H1 (cell line): ENCODE measurements at regions not wholly inside any gene's neighbourhood (a gene's known extent, or its start where the extent isn't known, plus 50 kb on each side); places are given as distances from the start of the nearest gene placed in this dataset.

Experiments
- CTCF ChIA-PET: fragments of 300-600 bp; sonication (Branson Sonifier 250); formaldehyde crosslinking; loops from one replicate; lab custom pipeline; 2021; ENCODE audit not compliant: partially characterized antibody; lab: Charles Lee
- POLR2A ChIA-PET: fragments of 300-600 bp; sonication (Branson Sonifier 250); formaldehyde crosslinking; loops from one replicate; lab custom pipeline; 2021; ENCODE audit warnings: inconsistent platforms; ENCODE audit not compliant: partially characterized antibody; lab: Charles Lee
- DNase-seq, 2 experiments: peaks; one replicate each; pipeline versions ENCODE4 v3.0.0 to v3.0.0-alpha.2; 2010 to 2022; ENCODE audit warnings: low spot score in 2 of 2, low read depth in 1 of 2, mixed read lengths in 1 of 2
- FAIRE-seq: peaks from 2 replicates; lab custom pipeline; 2011; peaks lifted over from hg19 to GRCh38; lab: Jason Lieb, UNC
- H2AFZ ChIP-seq: 2 replicates; pipeline ENCODE4 v1.8.1; 2012; ENCODE audit warnings: low read length, inconsistent platforms
- H2AK5ac ChIP-seq: 2 replicates; pipeline ENCODE4 v1.6.1; 2013; ENCODE audit warnings: low read depth, low read length
- H2BK120ac ChIP-seq: replicated peaks from 2 replicates; pipeline ENCODE3; 2013; ENCODE audit warnings: low read depth, low read length, inconsistent platforms
- H2BK12ac ChIP-seq: 2 replicates; pipeline ENCODE4 v1.6.1; 2013; ENCODE audit warnings: low read depth, low read length
- H2BK15ac ChIP-seq: 2 replicates; pipeline ENCODE4 v1.6.1; 2013; ENCODE audit warnings: low read length
- H2BK20ac ChIP-seq: 2 replicates; pipeline ENCODE4 v1.6.1; 2013; ENCODE audit warnings: low read length
- H2BK5ac ChIP-seq: 2 replicates; pipeline ENCODE4 v1.6.1; 2013; ENCODE audit warnings: low read depth, low read length
- H3K14ac ChIP-seq: 2 replicates; pipeline ENCODE4 v1.6.1; 2013; ENCODE audit warnings: inconsistent platforms; ENCODE audit not compliant: insufficient read length
- H3K18ac ChIP-seq: 2 replicates; pipeline ENCODE4 v1.6.1; 2013; ENCODE audit warnings: low read length; ENCODE audit errors: extremely low read depth
- H3K23ac ChIP-seq: 2 replicates; pipeline ENCODE4 v1.6.1; 2013; ENCODE audit warnings: inconsistent platforms; ENCODE audit not compliant: insufficient read length
- H3K23me2 ChIP-seq: 2 replicates; pipeline ENCODE4 v1.6.1; 2013; ENCODE audit warnings: low read depth, low read length
- H3K27ac ChIP-seq: 2 replicates; pipeline ENCODE4 v1.6.1; 2011; ENCODE audit warnings: low read depth, low read length, inconsistent platforms
- H3K27me3 ChIP-seq, 4 experiments: replicated peaks in 1 of 4; 1 replicate in 1 of 4; 2 replicates in 3 of 4; pipeline versions ENCODE4 v1.6.1 to v1.8.1; 2011 to 2013; ENCODE audit warnings: low read length in 3 of 4, mild to moderate bottlenecking in 3 of 4, inconsistent platforms in 2 of 4, mixed read lengths in 2 of 4, moderate library complexity in 1 of 4; ENCODE audit not compliant: control insufficient read depth in 3 of 4, insufficient read depth in 3 of 4; ENCODE audit errors: extremely low read depth in 1 of 4
- H3K36me3 ChIP-seq, 4 experiments: 2 replicates each; pipeline versions ENCODE4 v1.6.1 to v1.8.1; 2011 to 2013; ENCODE audit warnings: mild to moderate bottlenecking in 4 of 4, low read length in 3 of 4, moderate library complexity in 2 of 4, control low read depth in 1 of 4, inconsistent platforms in 1 of 4; ENCODE audit not compliant: insufficient read depth in 4 of 4, control insufficient read depth in 2 of 4
- H3K4ac ChIP-seq: replicated peaks from 2 replicates; pipeline ENCODE3; 2013; ENCODE audit warnings: low read length, low read depth, mixed read lengths, inconsistent platforms; ENCODE audit not compliant: insufficient read length
- H3K4me1 ChIP-seq, 4 experiments: replicated peaks in 1 of 4; 1 replicate in 1 of 4; 2 replicates in 3 of 4; pipeline versions ENCODE4 v1.6.1 to v1.8.1; 2011 to 2013; ENCODE audit warnings: low read length in 3 of 4, inconsistent platforms in 2 of 4, mixed read lengths in 1 of 4; ENCODE audit not compliant: insufficient read depth in 4 of 4, control insufficient read depth in 3 of 4
- H3K4me2 ChIP-seq, 2 experiments: 2 replicates each; pipeline versions ENCODE4 v1.6.1 to v1.8.1; 2011 to 2013; ENCODE audit warnings: low read depth in 2 of 2, low read length in 2 of 2, control low read depth in 1 of 2, inconsistent platforms in 1 of 2, mild to moderate bottlenecking in 1 of 2; ENCODE audit not compliant: insufficient read depth in 1 of 2
- H3K4me3 ChIP-seq, 4 experiments: fragments of 200-600, 300-600 bp in 1 of 4; sonication (generic), shearing (Covaris generic), sonication (Bioruptor Twin) in 1 of 4; 2 replicates each; pipeline versions ENCODE4 v1.5.1 to v1.8.1; 2011 to 2016; ENCODE audit warnings: low read length in 4 of 4, low read depth in 3 of 4, control low read depth in 2 of 4, inconsistent platforms in 2 of 4, mild to moderate bottlenecking in 2 of 4, mixed read lengths in 1 of 4, moderate library complexity in 1 of 4; ENCODE audit not compliant: insufficient read depth in 2 of 4; ENCODE audit errors: extremely low read depth in 1 of 4
- H3K56ac ChIP-seq: replicated peaks from 2 replicates; pipeline ENCODE3; 2013; ENCODE audit warnings: low read depth, mild to moderate bottlenecking, mixed read lengths, low read length, inconsistent platforms; ENCODE audit not compliant: insufficient read length
- H3K79me1 ChIP-seq: 2 replicates; pipeline ENCODE4 v1.6.1; 2013; ENCODE audit warnings: low read depth, low read length, control low read depth
- H3K79me2 ChIP-seq, 2 experiments: 2 replicates each; pipeline versions ENCODE4 v1.6.1 to v1.8.1; 2012 to 2013; ENCODE audit warnings: low read length in 2 of 2, mild to moderate bottlenecking in 2 of 2, inconsistent platforms in 1 of 2; ENCODE audit not compliant: insufficient read depth in 2 of 2, control insufficient read depth in 1 of 2
- H3K9ac ChIP-seq, 4 experiments: replicated peaks in 1 of 4; 1 replicate in 1 of 4; 2 replicates in 3 of 4; pipeline versions ENCODE4 v1.6.1 to v1.8.1; 2011 to 2013; ENCODE audit warnings: low read depth in 3 of 4, low read length in 3 of 4, control low read depth in 2 of 4, mild to moderate bottlenecking in 2 of 4, moderate library complexity in 2 of 4, inconsistent platforms in 1 of 4; ENCODE audit errors: extremely low read depth in 1 of 4
- H3K9me3 ChIP-seq, 2 experiments: 2 replicates each; pipeline versions ENCODE4 v1.6.1 to v1.8.1; 2012 to 2013; ENCODE audit warnings: mild to moderate bottlenecking in 2 of 2, moderate library complexity in 2 of 2, control low read depth in 1 of 2, inconsistent platforms in 1 of 2, low read depth in 1 of 2, low read length in 1 of 2, mixed read lengths in 1 of 2; ENCODE audit not compliant: insufficient read depth in 2 of 2
- H4K20me1 ChIP-seq, 2 experiments: replicated peaks in 1 of 2; 2 replicates each; pipeline versions ENCODE3 to v1.8.1; 2011 to 2013; ENCODE audit warnings: inconsistent platforms in 2 of 2, low read length in 2 of 2, mild to moderate bottlenecking in 1 of 2; ENCODE audit not compliant: insufficient read depth in 2 of 2, control insufficient read depth in 1 of 2
- H4K5ac ChIP-seq: 2 replicates; pipeline ENCODE4 v1.6.1; 2013; ENCODE audit warnings: low read length, low read depth, mixed read lengths, inconsistent platforms; ENCODE audit not compliant: insufficient read length
- H4K8ac ChIP-seq: 2 replicates; pipeline ENCODE4 v1.8.0; 2013; ENCODE audit warnings: mild to moderate bottlenecking, moderate library complexity, low read length, inconsistent platforms; ENCODE audit not compliant: insufficient read depth; ENCODE audit errors: extremely low read depth
- H4K91ac ChIP-seq: replicated peaks from 2 replicates; pipeline ENCODE3; 2013; ENCODE audit warnings: low read length, mixed read lengths, inconsistent platforms; ENCODE audit not compliant: insufficient read length
- CHD1 ChIP-seq: IDR thresholded peaks from 2 replicates; pipeline ENCODE4 v1.6.1; 2012; ENCODE audit warnings: low read depth, low read length, improper control_type of control experiment
- FOSL1 ChIP-seq: IDR thresholded peaks from 2 replicates; pipeline ENCODE4 v1.6.1; 2011; ENCODE audit warnings: mild to moderate bottlenecking, low read depth, low read length, moderate library complexity; ENCODE audit not compliant: insufficient read depth
- KDM4A ChIP-seq: IDR thresholded peaks from one replicate; pipeline ENCODE4 v1.7.1; 2012; ENCODE audit warnings: low read depth, mild to moderate bottlenecking, moderate library complexity, low read length, inconsistent platforms; ENCODE audit not compliant: severe bottlenecking
- NRF1 ChIP-seq: IDR thresholded peaks from 2 replicates; pipeline ENCODE4 v1.6.1; 2011; ENCODE audit warnings: mild to moderate bottlenecking, low read depth, low read length, improper control_type of control experiment
- RXRA ChIP-seq: IDR thresholded peaks from 2 replicates; pipeline ENCODE4 v1.6.1; 2011; ENCODE audit warnings: low read depth, mild to moderate bottlenecking, low read length, moderate library complexity; ENCODE audit not compliant: insufficient read depth
- SIX5 ChIP-seq: IDR thresholded peaks from 2 replicates; pipeline ENCODE4 v1.6.1; 2011; ENCODE audit warnings: mild to moderate bottlenecking, low read depth, low read length
- SP1 ChIP-seq: IDR thresholded peaks from 2 replicates; pipeline ENCODE4 v1.6.1; 2011; ENCODE audit warnings: low read depth, low read length
- SP2 ChIP-seq: IDR thresholded peaks from 2 replicates; pipeline ENCODE4 v1.6.1; 2012; ENCODE audit warnings: mild to moderate bottlenecking, low read length, inconsistent platforms
- SUZ12 ChIP-seq: fragments of 200-600 bp; sonication (generic); IDR thresholded peaks from 2 replicates; pipeline ENCODE4 v1.6.1; 2012; ENCODE audit warnings: mild to moderate bottlenecking, inconsistent platforms, low read length, moderate library complexity, mixed read lengths
- WGBS, 2 experiments: shearing (Covaris generic) in 1 of 2; methylation state at CpG; one replicate each; pipeline versions ENCODE4 v1.1.6 to v1.1.7; 2013 to 2015; ENCODE audit warnings: low lambda C conversion rate in 2 of 2, mixed read lengths in 2 of 2, inconsistent platforms in 1 of 2, low coverage in 1 of 2, missing lambda C conversion rate in 1 of 2; ENCODE audit not compliant: insufficient replicate concordance in 2 of 2, insufficient coverage in 1 of 2, insufficient read length in 1 of 2; ENCODE audit errors: extremely low coverage in 1 of 2, missing lambda C conversion rate in 1 of 2; 5-methylcytosine and 5-hydroxymethylcytosine counted together

- Histone ChIP-seq H3K4me3 (no peak overlapping the region), H3K4ac (no peak overlapping the region), H3K4me1 (peaks cover 0 to 3% (median 0%) of the 10 kb centered on the region in 4 experiments; a peak in 2 of 7 replicates), H2BK5ac (no peak overlapping the region), H2BK15ac (no peak overlapping the region), H4K91ac (no peak overlapping the region), H3K4me2 (no peak overlapping the region), H2BK20ac (no peak overlapping the region), H3K9ac (no peak overlapping the region), H4K5ac (no peak overlapping the region), H3K27me3 (no peaks in the 10 kb centered on the region), H3K23ac (no peak overlapping the region), H2AK5ac (no peak overlapping the region), H3K56ac (no peak overlapping the region), H2AFZ (no peak overlapping the region), H3K79me1 (no peaks in the 10 kb centered on the region), H3K18ac (no peak overlapping the region), H4K8ac (no peak overlapping the region), H3K27ac (no peak overlapping the region), H3K79me2 (no peaks in the 10 kb centered on the region), H3K9me3 (no peaks in the 10 kb centered on the region), H2BK120ac (no peak overlapping the region), H4K20me1 (no peaks in the 10 kb centered on the region), H2BK12ac (no peak overlapping the region), H3K14ac (no peak overlapping the region), H3K23me2 (no peaks in the 10 kb centered on the region), H3K36me3 (peaks cover 0 to 2% (median 0%) of the 10 kb centered on the region in 4 experiments; a peak in 1 of 8 replicates)
- no peak for FAIRE-seq
- POLR2A ChIA-PET: no interaction called here
- DNase-seq: no peak
- TF ChIP-seq SUZ12: no peak
- no peak for TF ChIP-seq KDM4A
- TF ChIP-seq SP2: no peak
- TF ChIP-seq RXRA: no peak
- no peak for TF ChIP-seq FOSL1
- no peak for TF ChIP-seq NRF1
- TF ChIP-seq SP1: no peak
- TF ChIP-seq SIX5: no peak
- no peak for TF ChIP-seq CHD1
- CTCF ChIA-PET: interaction anchor here (0.6 to 2.4 kb wide), 3 partner anchors 12 to 242 kb away, joined by 3 to 12 read pairs (median 3); no protein-coding TSS in a partner anchor
- WGBS, 2 experiments: 81% methylated on average over 3 of the region's 3 CpGs; no CpG with 5 or more reads in 1 of the 2 experiments
Measured at GRCh38 chr3:167940241-167940640, 155.5 kb downstream of the GOLIM4 start.
